Midbrain (tissue), 1 donor: ENCODE measurements at regions not wholly inside any gene's neighbourhood (a gene's known extent, or its start where the extent isn't known, plus 50 kb on each side); places are given as distances from the start of the nearest gene placed in this dataset.

Experiments
- DNase-seq: peaks from one replicate; lab custom pipeline; 2025; lab: John Stamatoyannopoulos, UW

- DNase-seq = peak; percentile 4
These were observed 123.3 kb upstream of the GADD45A start for GRCh38 chr1:67561704-67562113.

- no peak for DNase-seq
These were observed 121.3 kb upstream of the GADD45A start for GRCh38 chr1:67563684-67564083.

- no peak for DNase-seq
These were observed 120.8 kb upstream of the GADD45A start for GRCh38 chr1:67564193-67564592.

GRCh38 chr1:67566803-67567377 is 118.1 kb upstream of the GADD45A start:
- DNase-seq = no peak

- DNase-seq = no peak
These were observed 114.4 kb upstream of the GADD45A start for GRCh38 chr1:67570486-67571143.

GRCh38 chr1:67571406-67571805 is 113.6 kb upstream of the GADD45A start:
- DNase-seq = no peak

GRCh38 chr1:67571901-67572593 is 113.0 kb upstream of the GADD45A start:
- DNase-seq = no peak

- DNase-seq = no peak
These were observed 112.3 kb upstream of the GADD45A start for GRCh38 chr1:67572594-67573221.

- DNase-seq = no peak
These were observed 111.6 kb upstream of the GADD45A start for GRCh38 chr1:67573311-67573872.

- DNase-seq = no peak
These were observed 110.8 kb upstream of the GADD45A start for GRCh38 chr1:67574221-67574620.

GRCh38 chr1:67575861-67576260 is 109.1 kb upstream of the GADD45A start:
- no peak for DNase-seq

GRCh38 chr1:67576474-67576873 is 108.5 kb upstream of the GADD45A start:
- DNase-seq = no peak

- DNase-seq = no peak
These were observed 107.4 kb upstream of the GADD45A start for GRCh38 chr1:67577646-67578045.

GRCh38 chr1:67578397-67579020 is 106.5 kb upstream of the GADD45A start:
- DNase-seq = no peak

- no peak for DNase-seq
These were observed 105.2 kb upstream of the GADD45A start for GRCh38 chr1:67579623-67580394.

GRCh38 chr1:67580691-67581403 is 104.2 kb upstream of the GADD45A start:
- DNase-seq = no peak

GRCh38 chr1:67582625-67583461 is 102.2 kb upstream of the GADD45A start:
- no peak for DNase-seq

- DNase-seq = no peak
These were observed 101.5 kb upstream of the GADD45A start for GRCh38 chr1:67583462-67583950.

GRCh38 chr1:67584938-67585337 is 100.1 kb upstream of the GADD45A start:
- no peak for DNase-seq

GRCh38 chr1:67586596-67586995 is 98.4 kb upstream of the GADD45A start:
- no peak for DNase-seq
